OCI-LY1 (cell line): ENCODE measurements at regions not wholly inside any gene's neighbourhood (a gene's known extent, or its start where the extent isn't known, plus 50 kb on each side); places are given as distances from the start of the nearest gene placed in this dataset.

ENCODE experiments used
- H2AFZ ChIP-seq: fragments of 200-600 bp; sonication (generic), shearing (Covaris generic); 2 replicates; pipeline ENCODE4 v1.6.0; 2014; ENCODE audit warnings: antibody characterized with exemption, mild to moderate bottlenecking, low read length
- H3F3A ChIP-seq: fragments of 200-600 bp; sonication (generic), shearing (Covaris generic); 2 replicates; pipeline ENCODE4 v1.6.0; 2014; ENCODE audit warnings: mild to moderate bottlenecking, antibody characterized with exemption, low read length, moderate library complexity; ENCODE audit not compliant: insufficient read depth
- H3K27ac ChIP-seq: fragments of 200-600 bp; sonication (generic); 2 replicates; pipeline ENCODE4 v1.5.1; 2014; ENCODE audit warnings: low read length, mixed run types, mild to moderate bottlenecking, low read depth; ENCODE audit not compliant: poor library complexity, severe bottlenecking
- H3K27me3 ChIP-seq: fragments of 200-600 bp; sonication (generic); 2 replicates; pipeline ENCODE4 v1.6.0; 2014; ENCODE audit warnings: antibody characterized with exemption, mild to moderate bottlenecking, low read length, moderate library complexity; ENCODE audit not compliant: insufficient read depth
- H3K36me3 ChIP-seq: fragments of 200-600 bp; sonication (generic); 2 replicates; pipeline ENCODE4 v1.6.1; 2014; ENCODE audit warnings: mild to moderate bottlenecking, antibody characterized with exemption, low read length, moderate library complexity, mixed read lengths; ENCODE audit not compliant: insufficient read depth
- H3K4me1 ChIP-seq: fragments of 200-600 bp; sonication (generic); 2 replicates; pipeline ENCODE4 v1.5.1; 2014; ENCODE audit warnings: mild to moderate bottlenecking, low read length, moderate library complexity; ENCODE audit not compliant: insufficient read depth, severe bottlenecking
- H3K4me2 ChIP-seq: fragments of 200-600 bp; sonication (generic), shearing (Covaris generic); 2 replicates; pipeline ENCODE4 v1.6.1; 2014; ENCODE audit warnings: low read length
- H3K4me3 ChIP-seq: fragments of 200-600 bp; sonication (generic); 2 replicates; pipeline ENCODE4 v1.5.1; 2014; ENCODE audit warnings: low read length, low read depth, mild to moderate bottlenecking, mixed read lengths; ENCODE audit not compliant: poor library complexity, severe bottlenecking
- H3K79me2 ChIP-seq: fragments of 200-600 bp; shearing (Covaris generic); 2 replicates; pipeline ENCODE4 v1.6.1; 2016; ENCODE audit warnings: mixed run types, low read length, mixed read lengths; ENCODE audit not compliant: insufficient read depth
- H3K9ac ChIP-seq: fragments of 200-600 bp; sonication (generic), shearing (Covaris generic); 2 replicates; pipeline ENCODE4 v1.6.1; 2014; ENCODE audit warnings: mild to moderate bottlenecking, low read length, mixed read lengths
- H3K9me2 ChIP-seq: fragments of 200-600 bp; sonication (generic), shearing (Covaris generic); 2 replicates; pipeline ENCODE4 v1.6.1; 2014; ENCODE audit warnings: low read depth, mild to moderate bottlenecking, low read length, mixed read lengths
- H3K9me3 ChIP-seq: fragments of 200-600 bp; shearing (Covaris generic); 2 replicates; pipeline ENCODE4 v1.6.1; 2014; ENCODE audit warnings: low read length, mixed read lengths
- H4K20me1 ChIP-seq: fragments of 200-600 bp; sonication (generic), shearing (Covaris generic); 2 replicates; pipeline ENCODE4 v1.6.0; 2016; ENCODE audit warnings: mild to moderate bottlenecking, low read length; ENCODE audit not compliant: insufficient read depth
- EZH2 ChIP-seq: fragments of 200-600 bp; sonication (generic), shearing (Covaris generic); IDR thresholded peaks from 2 replicates; pipeline ENCODE4 v1.8.0; 2017; ENCODE audit warnings: borderline replicate concordance, mixed run types, mild to moderate bottlenecking, antibody characterized with exemption, low read length, moderate library complexity, mixed read lengths
- TF ChIP-seq, protein P1 (sequence below): fragments of 200-600 bp; sonication (generic), shearing (Covaris generic); IDR thresholded peaks from 2 replicates; pipeline ENCODE4 v1.5.1; 2017; ENCODE audit warnings: mild to moderate bottlenecking, antibody characterized with exemption, low read length, moderate library complexity, mixed read lengths

DNA sequence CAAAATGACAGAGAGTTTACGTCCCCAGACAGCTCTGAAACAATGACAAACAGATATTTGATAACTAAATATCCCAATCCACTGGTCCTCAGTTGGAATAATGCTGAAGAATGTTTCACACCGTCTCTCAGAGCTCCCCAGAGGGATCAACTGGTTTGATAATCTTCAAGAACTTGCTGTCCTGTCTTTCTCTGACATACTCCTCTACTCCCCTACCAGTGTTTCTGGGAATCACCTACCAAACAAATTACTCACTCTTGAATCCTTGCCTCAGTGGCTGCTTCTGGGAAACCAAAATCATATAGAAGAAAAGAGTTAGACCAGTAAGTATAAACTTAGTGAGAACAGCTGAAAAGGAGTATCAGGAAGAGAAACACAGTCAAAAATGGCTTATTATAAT is 469.7 kb upstream of the JAG1 start:
- H3K79me2 ChIP-seq = no peaks in the 10 kb centered on the region
- H3F3A ChIP-seq = no peaks in the 10 kb centered on the region
- no peaks in the 10 kb centered on the region for H3K9me2 ChIP-seq
- H3K27me3 ChIP-seq = no peaks in the 10 kb centered on the region
- H3K36me3 ChIP-seq = no peaks in the 10 kb centered on the region
- no peak overlapping the region for H2AFZ ChIP-seq
- no peaks in the 10 kb centered on the region for H3K4me1 ChIP-seq
- H4K20me1 ChIP-seq = no peaks in the 10 kb centered on the region
- H3K4me2 ChIP-seq = no peak overlapping the region
- no peak overlapping the region for H3K9ac ChIP-seq
- H3K4me3 ChIP-seq = no peak overlapping the region
- H3K9me3 ChIP-seq = no peaks in the 10 kb centered on the region
- TF ChIP-seq EZH2 = no peak
- TF ChIP-seq, protein P1, sequence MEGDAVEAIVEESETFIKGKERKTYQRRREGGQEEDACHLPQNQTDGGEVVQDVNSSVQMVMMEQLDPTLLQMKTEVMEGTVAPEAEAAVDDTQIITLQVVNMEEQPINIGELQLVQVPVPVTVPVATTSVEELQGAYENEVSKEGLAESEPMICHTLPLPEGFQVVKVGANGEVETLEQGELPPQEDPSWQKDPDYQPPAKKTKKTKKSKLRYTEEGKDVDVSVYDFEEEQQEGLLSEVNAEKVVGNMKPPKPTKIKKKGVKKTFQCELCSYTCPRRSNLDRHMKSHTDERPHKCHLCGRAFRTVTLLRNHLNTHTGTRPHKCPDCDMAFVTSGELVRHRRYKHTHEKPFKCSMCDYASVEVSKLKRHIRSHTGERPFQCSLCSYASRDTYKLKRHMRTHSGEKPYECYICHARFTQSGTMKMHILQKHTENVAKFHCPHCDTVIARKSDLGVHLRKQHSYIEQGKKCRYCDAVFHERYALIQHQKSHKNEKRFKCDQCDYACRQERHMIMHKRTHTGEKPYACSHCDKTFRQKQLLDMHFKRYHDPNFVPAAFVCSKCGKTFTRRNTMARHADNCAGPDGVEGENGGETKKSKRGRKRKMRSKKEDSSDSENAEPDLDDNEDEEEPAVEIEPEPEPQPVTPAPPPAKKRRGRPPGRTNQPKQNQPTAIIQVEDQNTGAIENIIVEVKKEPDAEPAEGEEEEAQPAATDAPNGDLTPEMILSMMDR = no peak
- no peak overlapping the region for H3K27ac ChIP-seq

DNA sequence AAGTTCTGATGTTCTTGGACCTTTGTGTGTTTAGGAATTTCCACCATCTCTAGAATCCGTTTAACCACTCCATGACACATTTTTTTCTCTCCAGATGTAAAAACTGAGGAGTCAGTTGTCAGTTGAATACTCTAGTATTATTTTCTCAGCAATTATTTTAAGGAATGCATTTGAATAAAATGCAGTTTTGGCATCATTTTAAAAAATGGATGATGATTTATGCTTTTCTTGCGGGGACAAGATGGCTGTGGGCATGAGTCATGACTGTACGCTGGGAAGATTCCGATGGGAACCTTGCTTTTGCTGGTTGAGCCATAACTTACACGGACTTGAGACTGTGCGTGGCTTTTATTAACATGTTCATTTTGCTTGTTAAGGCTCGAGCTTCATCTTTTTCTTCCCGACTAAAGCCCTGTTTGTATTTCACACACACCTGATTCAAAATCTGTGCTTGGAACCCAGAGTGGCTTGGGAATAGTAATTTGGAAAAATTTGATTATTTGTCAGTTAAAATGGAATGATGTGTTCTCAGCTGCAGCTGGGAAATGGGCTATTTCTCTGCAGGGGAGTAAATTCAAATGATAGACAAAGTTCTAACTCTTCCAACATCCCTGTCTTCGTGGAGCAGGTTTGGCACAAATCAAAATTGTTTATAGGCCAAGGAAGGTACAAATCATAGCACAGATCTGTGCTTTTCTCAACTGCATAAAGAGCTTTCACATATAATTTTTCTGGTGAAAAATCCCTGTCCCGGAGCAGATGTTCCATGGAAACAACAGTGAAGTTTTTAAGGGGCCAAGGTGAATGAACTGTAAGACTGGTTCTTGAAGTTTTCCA is 470.5 kb upstream of the JAG1 start:
- no peak overlapping the region for H3K4me2 ChIP-seq
- no peaks in the 10 kb centered on the region for H3K27me3 ChIP-seq
- no peaks in the 10 kb centered on the region for H3K9me3 ChIP-seq
- no peaks in the 10 kb centered on the region for H3F3A ChIP-seq
- TF ChIP-seq EZH2 = no peak
- TF ChIP-seq, protein P1 = no peak
- H4K20me1 ChIP-seq = no peaks in the 10 kb centered on the region
- H3K9ac ChIP-seq = no peak overlapping the region
- no peaks in the 10 kb centered on the region for H3K4me1 ChIP-seq
- no peaks in the 10 kb centered on the region for H3K9me2 ChIP-seq
- no peaks in the 10 kb centered on the region for H3K79me2 ChIP-seq
- no peak overlapping the region for H2AFZ ChIP-seq
- H3K36me3 ChIP-seq = no peaks in the 10 kb centered on the region
- no peak overlapping the region for H3K4me3 ChIP-seq
- no peak overlapping the region for H3K27ac ChIP-seq

DNA sequence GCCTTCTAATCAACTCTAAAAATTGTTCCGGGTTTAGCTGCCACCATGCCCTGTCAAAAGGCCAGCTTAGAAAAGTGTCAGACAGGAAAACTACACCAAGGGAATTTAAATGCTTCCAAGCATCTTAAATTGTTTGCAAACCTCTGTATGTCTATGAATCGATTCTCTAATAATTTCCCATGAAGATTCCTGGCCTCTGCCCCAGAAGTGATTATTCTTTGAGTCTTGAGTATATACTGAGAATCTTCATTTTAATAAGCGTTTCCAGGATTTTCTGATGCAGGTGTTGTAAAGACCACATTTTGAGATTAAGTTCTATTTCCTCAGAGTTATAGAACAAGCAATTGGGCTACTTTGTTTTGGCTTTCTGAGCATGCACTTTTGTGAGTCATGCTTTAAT is 471.8 kb upstream of the JAG1 start:
- Histone ChIP-seq H2AFZ (no peak overlapping the region), H4K20me1 (no peaks in the 10 kb centered on the region), H3K9me3 (no peaks in the 10 kb centered on the region), H3K36me3 (no peaks in the 10 kb centered on the region), H3K79me2 (no peaks in the 10 kb centered on the region), H3F3A (no peaks in the 10 kb centered on the region), H3K4me1 (no peaks in the 10 kb centered on the region), H3K9ac (no peak overlapping the region), H3K27ac (no peak overlapping the region), H3K4me3 (no peak overlapping the region), H3K9me2 (no peaks in the 10 kb centered on the region), H3K4me2 (no peak overlapping the region), H3K27me3 (no peaks in the 10 kb centered on the region)
- TF ChIP-seq, protein P1 = no peak
- no peak for TF ChIP-seq EZH2
